GM21737 (cell line): ENCODE measurements at regions not wholly inside any gene's neighbourhood (a gene's known extent, or its start where the extent isn't known, plus 50 kb on each side); places are given as distances from the start of the nearest gene placed in this dataset.
"Not testable (repeated sequence)": the region's sequence is repeated elsewhere in the genome, so short reads cannot be mapped to it uniquely, and the experiment has no call there.

ENCODE experiments used
- ATAC-seq: cut with Tn5 transposase; IDR thresholded peaks from one replicate; pipeline ENCODE4 v1.9.1; 2021; ENCODE audit warnings: mild to moderate bottlenecking, moderate library complexity; ENCODE audit not compliant: unreplicated experiment

GRCh38 chr21:14829685-14830084 is 235.1 kb downstream of the NRIP1 start:
- no peak for ATAC-seq

GRCh38 chr21:14827468-14827867 is 237.3 kb downstream of the NRIP1 start:
- no peak for ATAC-seq

- ATAC-seq, result no peak
These were observed 238.2 kb downstream of the NRIP1 start for GRCh38 chr21:14826630-14827029.

- peak; percentile 67 for ATAC-seq
These were observed 239.3 kb downstream of the NRIP1 start for GRCh38 chr21:14825514-14825974.

DNA sequence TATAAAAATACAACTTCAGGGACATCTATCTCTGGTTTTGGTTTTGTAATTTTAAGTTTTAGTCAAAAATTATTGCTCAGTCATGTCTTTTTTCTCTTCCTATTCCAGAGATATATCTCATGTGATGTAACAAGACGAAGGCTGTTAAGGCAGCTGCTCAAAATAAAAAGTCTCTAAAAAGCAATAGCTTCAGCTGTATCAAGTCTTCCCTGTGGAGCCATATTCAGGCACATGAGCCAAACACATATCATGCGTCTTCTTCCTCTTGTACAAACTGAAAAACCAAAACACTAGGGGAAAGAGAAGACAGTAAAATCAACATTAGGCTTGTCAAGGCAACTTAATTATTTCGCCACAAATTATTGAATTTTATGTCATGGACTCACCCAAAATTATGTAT is 240.7 kb downstream of the NRIP1 start:
- ATAC-seq, result no peak

DNA sequence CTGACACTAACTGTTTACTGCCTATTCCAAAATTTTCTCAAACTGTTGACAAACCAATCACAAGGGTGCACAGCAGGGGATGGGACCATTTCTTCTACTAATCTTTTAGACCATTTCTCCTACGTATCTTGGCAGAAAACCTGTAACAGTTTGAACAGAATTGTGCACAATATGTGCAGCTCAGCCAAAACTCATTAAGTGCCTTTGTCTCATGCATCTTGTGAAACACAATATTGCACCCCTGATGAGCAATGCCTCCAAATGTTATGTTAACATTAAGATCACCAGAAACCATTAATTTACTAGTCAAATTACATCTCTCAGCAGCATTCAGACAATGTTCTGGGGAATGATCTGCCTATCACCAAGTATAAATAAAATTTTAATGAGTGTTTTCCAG is 247.5 kb downstream of the NRIP1 start:
- no peak for ATAC-seq

DNA sequence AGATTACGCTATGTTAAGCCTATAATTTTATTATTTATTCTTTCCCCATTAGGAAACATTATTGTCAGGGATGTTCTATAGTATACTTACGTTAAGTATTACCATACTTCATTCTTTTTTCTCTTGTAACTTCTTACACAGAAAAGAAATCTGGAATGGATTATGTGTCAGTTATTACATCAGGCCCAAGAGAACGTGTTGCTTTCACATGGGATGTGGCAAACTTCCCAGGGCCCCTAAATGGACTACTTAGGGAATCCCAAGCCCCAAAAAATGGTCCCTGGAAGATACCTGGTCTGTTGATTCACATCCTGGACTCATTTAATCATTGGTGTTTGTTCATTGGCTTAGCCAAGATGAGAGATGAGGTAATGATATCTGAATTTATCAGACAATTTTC is 249.8 kb downstream of the NRIP1 start:
- no peak for ATAC-seq

DNA sequence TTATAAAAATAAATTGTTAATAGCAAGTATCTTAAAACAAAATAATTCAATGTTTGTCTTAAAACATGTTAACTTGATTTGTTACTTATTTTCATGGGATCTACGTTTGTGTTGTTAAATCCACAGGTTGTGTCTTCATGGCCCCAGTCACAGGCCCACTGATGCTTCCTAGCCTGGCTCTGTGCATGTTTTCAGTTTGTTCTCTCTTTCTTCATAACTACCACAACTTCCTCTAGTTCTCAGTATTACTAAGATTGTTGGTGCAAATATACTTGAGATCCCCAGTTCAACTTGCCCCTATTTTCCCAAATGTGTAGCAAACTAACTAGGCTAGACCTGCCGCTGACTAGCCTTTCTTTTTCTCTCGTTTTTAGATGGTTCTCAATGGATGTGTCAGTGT is 250.5 kb downstream of the NRIP1 start:
- ATAC-seq, result no peak

DNA sequence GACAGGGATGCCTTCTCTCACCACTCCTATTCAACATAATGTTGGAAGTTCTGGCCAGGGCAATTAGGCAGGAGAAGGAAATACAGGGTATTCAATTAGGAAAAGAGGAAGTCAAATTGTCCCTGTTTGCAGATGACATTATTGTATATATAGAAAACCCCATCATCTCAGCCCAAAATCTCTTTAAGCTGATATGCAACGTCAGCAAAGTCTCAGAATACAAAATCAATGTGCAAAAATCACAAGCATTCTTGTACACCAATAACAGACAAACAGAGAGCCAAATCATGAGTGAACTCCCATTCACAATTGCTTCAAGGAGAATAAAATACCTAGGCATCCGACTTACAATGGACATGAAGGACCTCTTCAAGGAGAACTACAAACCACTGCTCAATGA is 258.1 kb upstream of the SAMSN1 start:
- not testable (repeated sequence) for ATAC-seq

DNA sequence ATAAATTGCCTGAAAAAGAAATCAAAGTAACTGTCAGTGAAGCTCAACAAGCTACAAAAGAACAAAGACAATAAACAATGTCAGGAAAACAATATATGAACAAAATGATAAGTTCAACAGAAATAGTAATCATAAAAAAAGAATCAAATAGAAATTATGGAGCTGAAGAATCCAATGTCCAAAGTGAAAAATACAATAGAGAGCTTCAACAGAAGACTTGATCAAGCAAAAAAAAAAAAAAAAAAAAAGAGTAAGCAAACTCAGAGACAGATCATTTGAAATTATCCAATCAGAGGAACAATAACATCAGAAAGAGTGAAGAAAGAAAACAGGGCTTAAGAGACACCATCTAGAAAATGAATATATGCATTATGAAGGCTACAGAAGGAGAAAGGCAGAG is 251.4 kb upstream of the SAMSN1 start:
- ATAC-seq, result no peak

DNA sequence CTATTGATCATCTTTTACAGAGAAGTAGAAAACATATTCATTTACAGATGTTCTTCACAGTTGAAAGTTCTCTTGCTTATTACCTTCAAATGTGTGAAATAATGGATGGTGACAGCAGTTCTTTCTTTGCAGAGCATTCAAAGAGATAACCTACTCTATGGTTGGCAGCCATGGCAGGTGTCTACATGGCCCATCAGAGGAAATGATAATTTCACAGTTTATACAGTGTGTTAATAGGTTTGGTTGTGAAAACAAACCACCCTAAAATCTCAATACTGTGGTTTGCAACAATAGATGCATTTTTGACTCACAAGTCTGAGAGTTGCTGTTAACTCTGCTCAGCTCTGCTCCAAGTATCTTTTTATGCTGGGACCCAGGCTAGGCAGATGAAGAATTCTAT is 241.2 kb upstream of the SAMSN1 start:
- no peak for ATAC-seq

- ATAC-seq, result no peak
These were observed 239.6 kb upstream of the SAMSN1 start for GRCh38 chr21:14785679-14786078.

- no peak for ATAC-seq
These were observed 227.7 kb upstream of the SAMSN1 start for GRCh38 chr21:14773777-14774345.

DNA sequence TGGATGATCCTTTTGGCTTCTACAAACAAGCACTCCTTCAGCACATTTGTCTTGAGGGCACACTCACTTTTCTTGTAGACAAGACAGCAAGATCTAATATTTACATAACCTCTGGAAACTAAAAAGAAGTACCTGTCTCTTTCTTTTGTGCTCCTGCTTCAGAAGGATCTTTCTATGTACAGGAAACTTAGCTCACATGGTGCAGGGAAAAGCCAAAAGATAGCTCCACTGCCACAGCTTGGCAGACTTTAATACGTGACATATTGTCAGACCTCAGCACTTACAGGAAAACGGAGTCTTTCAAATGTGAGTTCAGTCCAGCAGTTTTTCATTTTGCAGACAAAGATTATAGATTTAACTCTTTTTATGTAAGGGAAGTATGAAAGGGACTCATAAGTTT is 225.5 kb upstream of the SAMSN1 start:
- ATAC-seq, result no peak

DNA sequence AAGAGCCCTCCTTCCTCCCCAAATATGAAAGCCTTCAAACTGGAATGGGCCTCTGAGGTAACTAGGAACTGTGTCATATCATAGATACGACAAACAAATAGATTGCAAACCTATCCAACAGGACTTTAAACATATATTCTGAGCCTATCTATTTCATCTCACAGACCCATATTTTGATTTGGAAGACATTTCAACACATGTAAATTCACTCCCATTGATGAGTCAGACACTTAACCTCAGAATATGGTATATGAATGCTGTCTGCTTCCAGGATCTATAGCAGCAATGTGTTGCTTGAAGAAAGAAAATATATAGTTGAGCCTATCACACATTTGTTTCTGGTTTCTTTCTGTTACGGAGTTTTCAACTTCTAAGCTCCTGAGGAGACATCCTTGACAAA is 221.9 kb upstream of the SAMSN1 start:
- no peak for ATAC-seq

- ATAC-seq, result no peak
These were observed 221.2 kb upstream of the SAMSN1 start for GRCh38 chr21:14767192-14767852.

DNA sequence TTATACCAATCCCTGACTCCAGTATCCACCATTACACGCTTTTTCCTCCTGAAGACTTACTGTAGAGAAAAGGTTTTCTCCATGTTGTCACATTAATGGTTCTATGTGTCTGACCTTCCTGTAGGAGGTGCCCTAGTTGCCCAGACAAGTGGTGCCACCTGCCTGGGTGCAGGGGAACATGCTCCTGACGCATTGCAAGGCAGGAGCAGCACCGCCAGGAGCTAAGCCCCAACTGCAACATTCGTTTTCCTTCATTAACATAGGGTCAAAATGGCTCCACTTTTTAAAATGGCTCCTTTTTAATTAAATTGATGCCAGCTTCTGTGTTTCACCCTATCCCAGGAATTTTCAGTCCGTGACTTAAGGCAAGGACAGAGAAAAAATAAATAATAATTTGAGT is 220.1 kb upstream of the SAMSN1 start:
- ATAC-seq, result no peak

- ATAC-seq, result peak; percentile 15
These were observed 217.6 kb upstream of the SAMSN1 start for GRCh38 chr21:14763695-14764064.

GRCh38 chr21:14762734-14763694 is 216.9 kb upstream of the SAMSN1 start:
- ATAC-seq, result peak; percentile 94

- ATAC-seq, result no peak
These were observed 216.2 kb upstream of the SAMSN1 start for GRCh38 chr21:14762327-14762726.

- ATAC-seq, result no peak
These were observed 213.2 kb upstream of the SAMSN1 start for GRCh38 chr21:14759285-14759684.

GRCh38 chr21:14758849-14759248 is 212.7 kb upstream of the SAMSN1 start:
- ATAC-seq, result no peak
